Thoracic aorta (tissue), 2 donors: ENCODE measurements at regions not wholly inside any gene's neighbourhood (a gene's known extent, or its start where the extent isn't known, plus 50 kb on each side); places are given as distances from the start of the nearest gene placed in this dataset.

Experiments
- ATAC-seq: fragments of 150-250 bp; one replicate; pipeline ENCODE4 v1.8.0; 2017; ENCODE audit warnings: low read depth; ENCODE audit not compliant: insufficient number of reproducible peaks, low FRiP score
- DNase-seq: peaks from one replicate; pipeline ENCODE4 v3.0.0-alpha.2; 2020; ENCODE audit warnings: low spot score
- H3K27ac ChIP-seq, 2 donors: fragments of 200-600 bp; sonication (generic); 1 replicate in 1 of 2; 2 replicates in 1 of 2; pipeline ENCODE4 v1.5.1; 2016; ENCODE audit warnings: mild to moderate bottlenecking in 2 of 2, moderate library complexity in 2 of 2
- H3K27me3 ChIP-seq: fragments of 200-600 bp; sonication (generic); replicated peaks from 2 replicates; pipeline ENCODE4 v1.6.0; 2016; ENCODE audit warnings: mild to moderate bottlenecking; ENCODE audit not compliant: insufficient read depth
- H3K36me3 ChIP-seq: fragments of 200-600 bp; sonication (generic); one replicate; pipeline ENCODE4 v1.5.1; 2016
- H3K4me1 ChIP-seq, 2 donors: fragments of 200-600 bp; sonication (generic); 1 replicate in 1 of 2; 2 replicates in 1 of 2; pipeline versions ENCODE4 v1.5.1 to v1.6.0; 2016; ENCODE audit warnings: low read depth in 2 of 2, mild to moderate bottlenecking in 1 of 2; ENCODE audit not compliant: control insufficient read depth in 1 of 2
- H3K4me3 ChIP-seq: fragments of 200-600 bp; sonication (generic); 2 replicates; pipeline ENCODE4 v1.5.1; 2016; ENCODE audit warnings: mild to moderate bottlenecking
- H3K9me3 ChIP-seq: fragments of 200-600 bp; sonication (generic); 2 replicates; pipeline ENCODE4 v1.5.1; 2016
- CTCF ChIP-seq: fragments of 200-600 bp; sonication (generic); IDR thresholded peaks from one replicate; pipeline ENCODE4 v1.5.1; 2019; ENCODE audit warnings: antibody characterized with exemption

GRCh38 chr2:144648837-144649465, 129.0 kb upstream of the ZEB2 start:
- no peaks in the 10 kb centered on the region for H3K36me3 ChIP-seq
- no peak for ATAC-seq
- H3K4me1 ChIP-seq = peaks cover 4 to 9% of the 10 kb centered on the region in 2 donors
- H3K27me3 ChIP-seq = no peaks in the 10 kb centered on the region
- H3K27ac ChIP-seq = no peak overlapping the region
- no peak for DNase-seq
- H3K9me3 ChIP-seq = no peaks in the 10 kb centered on the region
- H3K4me3 ChIP-seq = no peak overlapping the region
- TF ChIP-seq CTCF = no peak

- H3K27me3 ChIP-seq = no peaks in the 10 kb centered on the region
- no peaks in the 10 kb centered on the region for H3K9me3 ChIP-seq
- ATAC-seq (no peak), DNase-seq (no peak)
- H3K36me3 ChIP-seq = no peaks in the 10 kb centered on the region
- H3K4me3 ChIP-seq = no peak overlapping the region
- TF ChIP-seq CTCF = no peak
- peaks cover 4 to 9% of the 10 kb centered on the region in 2 donors for H3K4me1 ChIP-seq
- no peak overlapping the region for H3K27ac ChIP-seq
These were observed 125.3 kb upstream of the ZEB2 start for GRCh38 chr2:144645083-144645778.

- ATAC-seq = no peak
These were observed 124.6 kb upstream of the ZEB2 start for GRCh38 chr2:144644549-144644948.

GRCh38 chr2:144643537-144644336, 123.8 kb upstream of the ZEB2 start:
- Histone ChIP-seq H3K27ac (no peak overlapping the region), H3K36me3 (no peaks in the 10 kb centered on the region), H3K9me3 (no peaks in the 10 kb centered on the region), H3K4me1 (peaks cover 4 to 9% of the 10 kb centered on the region in 2 donors), H3K27me3 (no peaks in the 10 kb centered on the region), H3K4me3 (no peak overlapping the region)
- no peak for ATAC-seq
- no peak for DNase-seq
- no peak for TF ChIP-seq CTCF

More at GRCh38 chr2:144644549-144644948, 124.6 kb upstream of the ZEB2 start:
- no peak overlapping the region for H3K4me3 ChIP-seq
- no peaks in the 10 kb centered on the region for H3K27me3 ChIP-seq
- no peak for TF ChIP-seq CTCF
- no peaks in the 10 kb centered on the region for H3K36me3 ChIP-seq
- no peak overlapping the region for H3K27ac ChIP-seq
- no peaks in the 10 kb centered on the region for H3K9me3 ChIP-seq
- peaks cover 4 to 9% of the 10 kb centered on the region in 2 donors for H3K4me1 ChIP-seq
- no peak for DNase-seq

GRCh38 chr2:144642856-144643255, 122.9 kb upstream of the ZEB2 start:
- Histone ChIP-seq H3K36me3 (no peaks in the 10 kb centered on the region), H3K27ac (no peak overlapping the region), H3K4me1 (peaks cover 4 to 9% of the 10 kb centered on the region in 2 donors), H3K4me3 (no peak overlapping the region), H3K9me3 (no peaks in the 10 kb centered on the region), H3K27me3 (no peaks in the 10 kb centered on the region)
- no peak for TF ChIP-seq CTCF
- no peak for DNase-seq
- ATAC-seq = no peak
